ENCODE measurements at regions not wholly inside any gene's neighbourhood (a gene's known extent, or its start where the extent isn't known, plus 50 kb on each side); places are given as distances from the start of the nearest gene placed in this dataset.

- Histone ChIP-seq H3K36me3 (ENCODE audit: control insufficient read depth, insufficient read depth, low read length) (no peaks in the 10 kb centered on the region), H3K4me1 (ENCODE audit: control insufficient read depth, insufficient read depth, low read length) (no peaks in the 10 kb centered on the region), H3K9me3 (ENCODE audit: control insufficient read depth, insufficient read depth, low read length) (peaks cover 2% of the 10 kb centered on the region), H3K27me3 (ENCODE audit: control insufficient read depth, insufficient read depth, low read length) (no peaks in the 10 kb centered on the region), H3K27ac (ENCODE audit: low read length) (no peak overlapping the region), H3K4me3 (ENCODE audit: low read length) (no peak overlapping the region)
- no peaks in the 10 kb centered on the region for H3K27me3 Mint-ChIP-seq (ENCODE audit: low read depth in 2 of 2)
- DNase-seq (no peak), ATAC-seq (no peak)
- no peaks in the 10 kb centered on the region for H3K4me1 Mint-ChIP-seq
- H3K27ac Mint-ChIP-seq = no peak overlapping the region
- peaks cover 5% of the 10 kb centered on the region in 2 donors for H3K9me3 Mint-ChIP-seq
- intact Hi-C loops (cut with micrococcal nuclease) = no loop called here
- no peak overlapping the region for H3K4me3 Mint-ChIP-seq
- no peaks in the 10 kb centered on the region for H3K36me3 Mint-ChIP-seq
- no peak for TF ChIP-seq CTCF (IDR thresholded peaks at IDR 0.05)
Observed at GRCh38 chr12:58633479-58633878, 286.8 kb downstream of the LRIG3 start.

- no peak for DNase-seq
- H3K4me3 Mint-ChIP-seq = no peak overlapping the region
- H3K27ac Mint-ChIP-seq = no peak overlapping the region
- TF ChIP-seq CTCF (IDR thresholded peaks at IDR 0.05) = no peak
- no peaks in the 10 kb centered on the region for H3K4me1 Mint-ChIP-seq
- no peak overlapping the region for H3K4me3 ChIP-seq (ENCODE audit: low read length)
- H3K36me3 ChIP-seq (ENCODE audit: control insufficient read depth, insufficient read depth, low read length) = no peaks in the 10 kb centered on the region
- no peaks in the 10 kb centered on the region for H3K4me1 ChIP-seq (ENCODE audit: control insufficient read depth, insufficient read depth, low read length)
- no peaks in the 10 kb centered on the region for H3K36me3 Mint-ChIP-seq
- intact Hi-C loops (cut with micrococcal nuclease) = no loop called here
- H3K9me3 Mint-ChIP-seq = no peaks in the 10 kb centered on the region
- no peaks in the 10 kb centered on the region for H3K27me3 ChIP-seq (ENCODE audit: control insufficient read depth, insufficient read depth, low read length)
- no peak overlapping the region for H3K27ac ChIP-seq (ENCODE audit: low read length)
- WGBS (ENCODE audit: insufficient coverage) = 86% methylated on average over 2 of the region's 4 CpGs
- H3K27me3 Mint-ChIP-seq (ENCODE audit: low read depth in 2 of 2) = no peaks in the 10 kb centered on the region
- H3K9me3 ChIP-seq (ENCODE audit: control insufficient read depth, insufficient read depth, low read length) = no peaks in the 10 kb centered on the region
- ATAC-seq = no peak
Observed at GRCh38 chr12:58639318-58639934, 280.9 kb downstream of the LRIG3 start.

- 100% methylated on average over 1 of the region's 1 CpG for WGBS (ENCODE audit: insufficient coverage)
- no peaks in the 10 kb centered on the region for H3K36me3 ChIP-seq (ENCODE audit: control insufficient read depth, insufficient read depth, low read length)
- intact Hi-C loops (cut with micrococcal nuclease) = no loop called here
- no peaks in the 10 kb centered on the region for H3K4me1 ChIP-seq (ENCODE audit: control insufficient read depth, insufficient read depth, low read length)
- H3K4me3 ChIP-seq (ENCODE audit: low read length) = no peak overlapping the region
- H3K27me3 ChIP-seq (ENCODE audit: control insufficient read depth, insufficient read depth, low read length) = no peaks in the 10 kb centered on the region
- Mint-ChIP-seq H3K4me3 (no peak overlapping the region), H3K27me3 (ENCODE audit: low read depth in 2 of 2) (no peaks in the 10 kb centered on the region), H3K9me3 (no peaks in the 10 kb centered on the region), H3K4me1 (no peaks in the 10 kb centered on the region), H3K36me3 (no peaks in the 10 kb centered on the region), H3K27ac (no peak overlapping the region)
- no peaks in the 10 kb centered on the region for H3K9me3 ChIP-seq (ENCODE audit: control insufficient read depth, insufficient read depth, low read length)
- DNase-seq (no peak), ATAC-seq (no peak)
- no peak overlapping the region for H3K27ac ChIP-seq (ENCODE audit: low read length)
- no peak for TF ChIP-seq CTCF (IDR thresholded peaks at IDR 0.05)
Observed at GRCh38 chr12:58640314-58640713, 280.0 kb downstream of the LRIG3 start.

- no peak for DNase-seq
- H3K36me3 ChIP-seq (ENCODE audit: control insufficient read depth, insufficient read depth, low read length) = no peaks in the 10 kb centered on the region
- H3K4me1 Mint-ChIP-seq = no peaks in the 10 kb centered on the region
- H3K4me3 Mint-ChIP-seq = no peak overlapping the region
- H3K27ac ChIP-seq (ENCODE audit: low read length) = no peak overlapping the region
- no peaks in the 10 kb centered on the region for H3K27me3 Mint-ChIP-seq (ENCODE audit: low read depth in 2 of 2)
- no peak for ATAC-seq
- H3K27ac Mint-ChIP-seq = no peak overlapping the region
- peaks cover 0 to 2% of the 10 kb centered on the region in 2 donors for H3K9me3 Mint-ChIP-seq
- no peak overlapping the region for H3K4me3 ChIP-seq (ENCODE audit: low read length)
- H3K27me3 ChIP-seq (ENCODE audit: control insufficient read depth, insufficient read depth, low read length) = no peaks in the 10 kb centered on the region
- no peaks in the 10 kb centered on the region for H3K4me1 ChIP-seq (ENCODE audit: control insufficient read depth, insufficient read depth, low read length)
- no peak for TF ChIP-seq CTCF (IDR thresholded peaks at IDR 0.05)
- no peaks in the 10 kb centered on the region for H3K9me3 ChIP-seq (ENCODE audit: control insufficient read depth, insufficient read depth, low read length)
- intact Hi-C loops (cut with micrococcal nuclease) = no loop called here
- WGBS (ENCODE audit: insufficient coverage) = 53% methylated on average over 2 of the region's 2 CpGs
- H3K36me3 Mint-ChIP-seq = no peaks in the 10 kb centered on the region
Observed at GRCh38 chr12:58645946-58646345, 274.4 kb downstream of the LRIG3 start.

All from natural killer cell (primary cell).